ENCODE measurements at regions not wholly inside any gene's neighbourhood (a gene's known extent, or its start where the extent isn't known, plus 50 kb on each side); places are given as distances from the start of the nearest gene placed in this dataset.

DNA sequence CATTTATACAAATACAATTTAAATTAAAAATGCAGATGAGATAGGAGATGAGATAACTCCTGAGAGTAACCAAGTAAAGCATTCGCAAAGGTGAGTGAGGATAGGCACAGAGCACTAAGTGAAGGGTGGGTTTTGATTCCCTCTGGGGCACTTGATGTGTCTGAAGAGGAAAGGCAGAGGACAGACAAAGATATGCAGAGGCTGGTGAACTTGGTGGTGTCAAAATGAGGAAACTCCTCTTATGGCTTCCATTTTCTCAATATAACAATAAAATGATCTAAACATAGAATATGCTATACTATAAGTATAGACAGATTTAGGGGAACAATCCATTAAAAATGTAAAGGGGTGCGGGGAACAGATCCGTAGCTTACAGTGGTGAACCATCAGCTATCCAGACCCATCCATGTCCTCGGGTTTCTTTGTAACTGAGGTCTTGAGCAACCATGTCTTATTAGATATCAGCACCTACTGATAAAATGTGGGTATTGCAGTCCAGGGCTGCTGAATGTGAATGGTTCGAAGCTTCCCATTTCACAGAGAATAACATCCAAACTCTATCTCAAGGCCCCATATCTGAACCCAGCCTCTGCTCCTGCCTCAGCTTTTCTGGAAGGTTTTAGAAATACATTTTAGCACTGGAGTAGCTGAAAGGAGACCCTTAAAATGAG, 73.9 kb upstream of the SLC10A2 start:
- Histone ChIP-seq H3K4ac (ENCODE audit: low read depth, low read length) (no peak overlapping the region), H3K36me3 (ENCODE audit: control insufficient read depth, insufficient read depth, low read length) (no peaks in the 10 kb centered on the region), H2BK15ac (ENCODE audit: low read depth, low read length) (no peak overlapping the region), H2AK5ac (ENCODE audit: low read depth, low read length) (no peak overlapping the region), H3K18ac (ENCODE audit: low read depth, low read length) (no peak overlapping the region), H2BK5ac (ENCODE audit: low read depth, low read length, poor library complexity, severe bottlenecking) (no peak overlapping the region), H3K27me3 (ENCODE audit: control insufficient read depth, insufficient read depth, low read length) (no peaks in the 10 kb centered on the region), H2AK9ac (replicated peaks; ENCODE audit: low read depth, low read length, poor library complexity) (no peak overlapping the region), H2BK20ac (ENCODE audit: low read depth, low read length) (no peak overlapping the region), H4K20me1 (ENCODE audit: insufficient read depth, low read length) (no peaks in the 10 kb centered on the region), H3K9me3 (ENCODE audit: control insufficient read depth, insufficient read depth, low read length) (peaks cover 19% of the 10 kb centered on the region), H3K4me2 (ENCODE audit: low read depth, low read length) (no peak overlapping the region), H3K9me1 (ENCODE audit: insufficient read depth, low read length) (no peaks in the 10 kb centered on the region), H3K4me1 (ENCODE audit: control insufficient read depth, insufficient read depth, low read length) (no peaks in the 10 kb centered on the region), H3K9ac (ENCODE audit: low read depth, low read length) (no peak overlapping the region), H3K23ac (ENCODE audit: low read depth, low read length) (no peak overlapping the region), H4K8ac (ENCODE audit: low read depth in 2 of 2, low read length in 2 of 2) (no peak overlapping the region), H3K56ac (ENCODE audit: extremely low read depth, insufficient read depth, low read length) (no peak overlapping the region), H3K14ac (replicated peaks; ENCODE audit: low read depth, low read length) (no peak overlapping the region), H3K4me3 (ENCODE audit: insufficient read depth, low read depth, low read length) (no peak overlapping the region), H2AFZ (replicated peaks; ENCODE audit: low read length, poor library complexity) (no peak overlapping the region), H3K79me1 (ENCODE audit: low read depth in 1 of 2, low read length in 2 of 2) (no peaks in the 10 kb centered on the region), H3K27ac (ENCODE audit: insufficient read depth, low read length) (no peak overlapping the region), H4K91ac (ENCODE audit: insufficient read depth, low read depth, low read length) (no peak overlapping the region), H2BK120ac (ENCODE audit: low read depth, low read length) (no peak overlapping the region), H4K5ac (ENCODE audit: low read depth, low read length) (no peak overlapping the region)
- in situ Hi-C loops (cut with MboI; ENCODE audit: low sequenced_read_pairs) = no loop called here
- intact Hi-C loops (cut with micrococcal nuclease) = no loop called here
- ChIA-PET CTCF (no interaction called here), POLR2A (ENCODE audit: unreplicated experiment) (no interaction called here)
- DNase-seq (no peak), ATAC-seq (ENCODE audit: low read depth) (no peak)
- dilution Hi-C loops (cut with HindIII; ENCODE audit: low sequenced_read_pairs, unreplicated experiment) = no loop called here
- WGBS, 2 experiments (ENCODE audit: extremely low coverage in 2 of 2, insufficient read length in 1 of 2) = no CpG with 5 or more reads among the region's 5 CpGs
- no TSS peak for BruUV-seq (replicated peaks)
- TF ChIP-seq MAFK (IDR thresholded peaks at IDR 0.05; ENCODE audit: low read depth, low read length) (no peak), CEBPB (IDR thresholded peaks at IDR 0.05; ENCODE audit: low read depth, low read length) (no peak), SMC3 (IDR thresholded peaks at IDR 0.05; ENCODE audit: low read depth, low read length) (no peak), MXI1 (IDR thresholded peaks at IDR 0.05; ENCODE audit: borderline replicate concordance, low read depth, low read length) (no peak), FOS (IDR thresholded peaks at IDR 0.05; ENCODE audit: low read depth, low read length) (no peak), POLR2A (IDR thresholded peaks at IDR 0.05; ENCODE audit: low read depth, low read length) (no peak), RFX5 (IDR thresholded peaks at IDR 0.05; ENCODE audit: low read depth, low read length) (no peak), CHD1 (IDR thresholded peaks at IDR 0.05; ENCODE audit: low read depth, low read length) (no peak), RCOR1 (IDR thresholded peaks at IDR 0.05; ENCODE audit: insufficient replicate concordance, low read length) (no peak), RAD21 (IDR thresholded peaks at IDR 0.05; ENCODE audit: low read length) (no peak), MAZ (IDR thresholded peaks at IDR 0.05; ENCODE audit: borderline replicate concordance, low read depth, low read length) (no peak), NFE2L2 (IDR thresholded peaks at IDR 0.05; ENCODE audit: low read depth, low read length) (no peak)
- TF ChIP-seq, protein P1, sequence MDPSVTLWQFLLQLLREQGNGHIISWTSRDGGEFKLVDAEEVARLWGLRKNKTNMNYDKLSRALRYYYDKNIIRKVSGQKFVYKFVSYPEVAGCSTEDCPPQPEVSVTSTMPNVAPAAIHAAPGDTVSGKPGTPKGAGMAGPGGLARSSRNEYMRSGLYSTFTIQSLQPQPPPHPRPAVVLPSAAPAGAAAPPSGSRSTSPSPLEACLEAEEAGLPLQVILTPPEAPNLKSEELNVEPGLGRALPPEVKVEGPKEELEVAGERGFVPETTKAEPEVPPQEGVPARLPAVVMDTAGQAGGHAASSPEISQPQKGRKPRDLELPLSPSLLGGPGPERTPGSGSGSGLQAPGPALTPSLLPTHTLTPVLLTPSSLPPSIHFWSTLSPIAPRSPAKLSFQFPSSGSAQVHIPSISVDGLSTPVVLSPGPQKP (IDR thresholded peaks at IDR 0.05; ENCODE audit: borderline replicate concordance, low read depth, low read length) = no peak
- TF ChIP-seq, protein P2, sequence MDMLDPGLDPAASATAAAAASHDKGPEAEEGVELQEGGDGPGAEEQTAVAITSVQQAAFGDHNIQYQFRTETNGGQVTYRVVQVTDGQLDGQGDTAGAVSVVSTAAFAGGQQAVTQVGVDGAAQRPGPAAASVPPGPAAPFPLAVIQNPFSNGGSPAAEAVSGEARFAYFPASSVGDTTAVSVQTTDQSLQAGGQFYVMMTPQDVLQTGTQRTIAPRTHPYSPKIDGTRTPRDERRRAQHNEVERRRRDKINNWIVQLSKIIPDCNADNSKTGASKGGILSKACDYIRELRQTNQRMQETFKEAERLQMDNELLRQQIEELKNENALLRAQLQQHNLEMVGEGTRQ (IDR thresholded peaks at IDR 0.05; ENCODE audit: low read depth, low read length) = no peak
- TF ChIP-seq, protein P3, sequence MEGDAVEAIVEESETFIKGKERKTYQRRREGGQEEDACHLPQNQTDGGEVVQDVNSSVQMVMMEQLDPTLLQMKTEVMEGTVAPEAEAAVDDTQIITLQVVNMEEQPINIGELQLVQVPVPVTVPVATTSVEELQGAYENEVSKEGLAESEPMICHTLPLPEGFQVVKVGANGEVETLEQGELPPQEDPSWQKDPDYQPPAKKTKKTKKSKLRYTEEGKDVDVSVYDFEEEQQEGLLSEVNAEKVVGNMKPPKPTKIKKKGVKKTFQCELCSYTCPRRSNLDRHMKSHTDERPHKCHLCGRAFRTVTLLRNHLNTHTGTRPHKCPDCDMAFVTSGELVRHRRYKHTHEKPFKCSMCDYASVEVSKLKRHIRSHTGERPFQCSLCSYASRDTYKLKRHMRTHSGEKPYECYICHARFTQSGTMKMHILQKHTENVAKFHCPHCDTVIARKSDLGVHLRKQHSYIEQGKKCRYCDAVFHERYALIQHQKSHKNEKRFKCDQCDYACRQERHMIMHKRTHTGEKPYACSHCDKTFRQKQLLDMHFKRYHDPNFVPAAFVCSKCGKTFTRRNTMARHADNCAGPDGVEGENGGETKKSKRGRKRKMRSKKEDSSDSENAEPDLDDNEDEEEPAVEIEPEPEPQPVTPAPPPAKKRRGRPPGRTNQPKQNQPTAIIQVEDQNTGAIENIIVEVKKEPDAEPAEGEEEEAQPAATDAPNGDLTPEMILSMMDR (conservative IDR thresholded peaks at IDR 0.05; ENCODE audit: low read depth, low read length) = no peak

All from IMR-90 (cell line).